ENCODE measurements at regions not wholly inside any gene's neighbourhood (a gene's known extent, or its start where the extent isn't known, plus 50 kb on each side); places are given as distances from the start of the nearest gene placed in this dataset.

GRCh38 chr14:65810322-65810721 is 397.8 kb downstream of the FUT8 start:
- TF ChIP-seq, protein P1, sequence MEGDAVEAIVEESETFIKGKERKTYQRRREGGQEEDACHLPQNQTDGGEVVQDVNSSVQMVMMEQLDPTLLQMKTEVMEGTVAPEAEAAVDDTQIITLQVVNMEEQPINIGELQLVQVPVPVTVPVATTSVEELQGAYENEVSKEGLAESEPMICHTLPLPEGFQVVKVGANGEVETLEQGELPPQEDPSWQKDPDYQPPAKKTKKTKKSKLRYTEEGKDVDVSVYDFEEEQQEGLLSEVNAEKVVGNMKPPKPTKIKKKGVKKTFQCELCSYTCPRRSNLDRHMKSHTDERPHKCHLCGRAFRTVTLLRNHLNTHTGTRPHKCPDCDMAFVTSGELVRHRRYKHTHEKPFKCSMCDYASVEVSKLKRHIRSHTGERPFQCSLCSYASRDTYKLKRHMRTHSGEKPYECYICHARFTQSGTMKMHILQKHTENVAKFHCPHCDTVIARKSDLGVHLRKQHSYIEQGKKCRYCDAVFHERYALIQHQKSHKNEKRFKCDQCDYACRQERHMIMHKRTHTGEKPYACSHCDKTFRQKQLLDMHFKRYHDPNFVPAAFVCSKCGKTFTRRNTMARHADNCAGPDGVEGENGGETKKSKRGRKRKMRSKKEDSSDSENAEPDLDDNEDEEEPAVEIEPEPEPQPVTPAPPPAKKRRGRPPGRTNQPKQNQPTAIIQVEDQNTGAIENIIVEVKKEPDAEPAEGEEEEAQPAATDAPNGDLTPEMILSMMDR (conservative IDR thresholded peaks at IDR 0.05; ENCODE audit: low read depth, low read length): no peak
- TF ChIP-seq EZH2 (IDR thresholded peaks at IDR 0.05; ENCODE audit: borderline replicate concordance, low read depth, low read length, poor library complexity, severe bottlenecking): no peak
